Endothelial cell (in vitro differentiated cells): ENCODE measurements at regions not wholly inside any gene's neighbourhood (a gene's known extent, or its start where the extent isn't known, plus 50 kb on each side); places are given as distances from the start of the nearest gene placed in this dataset.

ENCODE experiments used
- DNase-seq: peaks from one replicate; pipeline ENCODE4 v3.0.0; 2021; ENCODE audit warnings: low spot score
- H3K27ac Mint-ChIP-seq: one replicate; pipeline ENCODE4 v1.8.0; 2021; ENCODE audit warnings: mixed read lengths, inconsistent platforms; ENCODE audit not compliant: unreplicated experiment
- H3K27me3 Mint-ChIP-seq: one replicate; pipeline ENCODE4 v1.8.0; 2021; ENCODE audit warnings: mild to moderate bottlenecking, moderate library complexity, mixed read lengths, inconsistent platforms; ENCODE audit not compliant: unreplicated experiment
- H3K36me3 Mint-ChIP-seq: one replicate; pipeline ENCODE4 v1.8.0; 2021; ENCODE audit warnings: mild to moderate bottlenecking, low read depth, mixed read lengths, inconsistent platforms; ENCODE audit not compliant: unreplicated experiment
- H3K4me1 Mint-ChIP-seq: one replicate; pipeline ENCODE4 v1.8.0; 2021; ENCODE audit warnings: mild to moderate bottlenecking, mixed read lengths, inconsistent platforms; ENCODE audit not compliant: unreplicated experiment
- H3K4me3 Mint-ChIP-seq: one replicate; pipeline ENCODE4 v1.8.0; 2021; ENCODE audit warnings: mild to moderate bottlenecking, mixed read lengths, inconsistent platforms; ENCODE audit not compliant: unreplicated experiment
- H3K9me3 Mint-ChIP-seq: one replicate; pipeline ENCODE4 v1.8.0; 2021; ENCODE audit warnings: mixed read lengths, inconsistent platforms; ENCODE audit not compliant: unreplicated experiment
- TF ChIP-seq, protein P1 (sequence below): fragments of 200-600 bp; sonication (generic); IDR thresholded peaks from one replicate; pipeline ENCODE4 v1.5.0; 2021; ENCODE audit warnings: antibody characterized with exemption; ENCODE audit not compliant: unreplicated experiment

DNA sequence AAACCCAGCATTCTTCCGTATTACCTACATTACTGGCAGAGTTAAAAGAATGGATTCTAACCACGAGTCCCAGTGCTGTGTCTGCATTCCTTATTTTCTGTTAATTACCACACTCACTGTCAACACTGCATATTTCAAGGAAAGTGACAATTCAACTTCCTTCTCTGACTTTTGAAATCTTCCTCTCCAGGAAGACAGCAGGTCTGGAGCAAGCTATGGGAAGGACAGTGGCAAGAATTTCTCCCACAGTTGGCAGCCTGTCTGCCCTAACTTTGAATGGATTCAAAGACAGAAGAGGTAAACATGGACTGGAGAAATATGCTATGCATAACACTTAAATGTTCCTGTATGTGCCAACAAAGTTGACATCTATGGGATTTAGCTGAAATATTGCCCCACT is 700.5 kb upstream of the CHAC2 start:
- H3K4me1 Mint-ChIP-seq, result peaks cover 18% of the 10 kb centered on the region
- no peak overlapping the region for H3K4me3 Mint-ChIP-seq
- H3K36me3 Mint-ChIP-seq, result no peaks in the 10 kb centered on the region
- TF ChIP-seq, protein P1, sequence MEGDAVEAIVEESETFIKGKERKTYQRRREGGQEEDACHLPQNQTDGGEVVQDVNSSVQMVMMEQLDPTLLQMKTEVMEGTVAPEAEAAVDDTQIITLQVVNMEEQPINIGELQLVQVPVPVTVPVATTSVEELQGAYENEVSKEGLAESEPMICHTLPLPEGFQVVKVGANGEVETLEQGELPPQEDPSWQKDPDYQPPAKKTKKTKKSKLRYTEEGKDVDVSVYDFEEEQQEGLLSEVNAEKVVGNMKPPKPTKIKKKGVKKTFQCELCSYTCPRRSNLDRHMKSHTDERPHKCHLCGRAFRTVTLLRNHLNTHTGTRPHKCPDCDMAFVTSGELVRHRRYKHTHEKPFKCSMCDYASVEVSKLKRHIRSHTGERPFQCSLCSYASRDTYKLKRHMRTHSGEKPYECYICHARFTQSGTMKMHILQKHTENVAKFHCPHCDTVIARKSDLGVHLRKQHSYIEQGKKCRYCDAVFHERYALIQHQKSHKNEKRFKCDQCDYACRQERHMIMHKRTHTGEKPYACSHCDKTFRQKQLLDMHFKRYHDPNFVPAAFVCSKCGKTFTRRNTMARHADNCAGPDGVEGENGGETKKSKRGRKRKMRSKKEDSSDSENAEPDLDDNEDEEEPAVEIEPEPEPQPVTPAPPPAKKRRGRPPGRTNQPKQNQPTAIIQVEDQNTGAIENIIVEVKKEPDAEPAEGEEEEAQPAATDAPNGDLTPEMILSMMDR, result no peak
- no peaks in the 10 kb centered on the region for H3K27me3 Mint-ChIP-seq
- peak overlapping the region; percentile 30 for H3K27ac Mint-ChIP-seq
- no peak for DNase-seq
- no peaks in the 10 kb centered on the region for H3K9me3 Mint-ChIP-seq

DNA sequence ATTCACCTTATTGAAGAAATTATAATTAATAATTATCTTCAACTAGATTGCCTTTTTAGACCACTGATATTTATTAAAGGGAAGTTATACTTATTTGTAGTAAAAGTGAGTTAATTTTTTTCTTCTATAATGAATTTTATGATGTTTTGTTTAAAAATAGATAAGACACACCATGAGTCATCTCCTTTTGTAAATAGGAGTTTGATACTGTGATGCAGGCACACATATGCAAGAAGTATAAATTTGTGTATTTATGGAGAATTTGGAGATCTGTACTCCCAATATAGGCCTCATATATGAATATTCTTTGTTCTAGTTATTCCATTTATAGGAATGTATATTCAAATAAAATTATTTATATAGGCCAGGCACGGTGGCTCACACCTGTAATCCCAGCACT is 703.5 kb upstream of the CHAC2 start:
- Mint-ChIP-seq H3K9me3 (no peaks in the 10 kb centered on the region), H3K36me3 (no peaks in the 10 kb centered on the region), H3K27ac (no peak overlapping the region), H3K4me1 (peaks cover 18% of the 10 kb centered on the region), H3K27me3 (no peaks in the 10 kb centered on the region), H3K4me3 (no peak overlapping the region)
- TF ChIP-seq, protein P1, result no peak
- no peak for DNase-seq

GRCh38 chr2:53058526-53058925 is 709.1 kb upstream of the CHAC2 start:
- H3K9me3 Mint-ChIP-seq, result no peaks in the 10 kb centered on the region
- TF ChIP-seq, protein P1, result no peak
- no peaks in the 10 kb centered on the region for H3K27me3 Mint-ChIP-seq
- no peak overlapping the region for H3K4me3 Mint-ChIP-seq
- peak overlapping the region; percentile 73 for H3K27ac Mint-ChIP-seq
- no peaks in the 10 kb centered on the region for H3K36me3 Mint-ChIP-seq
- H3K4me1 Mint-ChIP-seq, result peaks cover 12% of the 10 kb centered on the region
- DNase-seq, result peak; percentile 14

- TF ChIP-seq, protein P1, result no peak
- H3K4me3 Mint-ChIP-seq, result no peak overlapping the region
- H3K27ac Mint-ChIP-seq, result no peak overlapping the region
- H3K27me3 Mint-ChIP-seq, result no peaks in the 10 kb centered on the region
- no peaks in the 10 kb centered on the region for H3K9me3 Mint-ChIP-seq
- H3K36me3 Mint-ChIP-seq, result no peaks in the 10 kb centered on the region
- no peak for DNase-seq
- peaks cover 12% of the 10 kb centered on the region for H3K4me1 Mint-ChIP-seq
These were observed 713.7 kb upstream of the CHAC2 start for GRCh38 chr2:53053937-53054336.

DNA sequence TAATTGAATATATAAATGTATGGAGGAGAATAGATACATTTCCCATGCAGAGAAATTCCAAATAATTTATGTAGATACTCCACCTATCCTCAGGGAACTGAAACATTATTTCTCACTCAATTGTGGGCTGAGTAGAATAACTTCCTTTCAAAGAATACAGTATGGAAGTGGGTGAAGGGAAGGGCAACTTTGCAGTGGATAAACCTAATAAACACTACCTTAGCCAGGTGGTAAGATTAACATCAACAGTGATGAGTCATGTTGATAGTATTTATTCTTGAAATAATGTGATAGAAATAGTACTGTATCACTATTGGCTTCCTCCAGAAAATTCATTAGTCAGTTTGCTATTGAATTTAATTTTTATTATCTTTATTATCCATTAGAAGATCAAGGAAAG is 716.4 kb upstream of the CHAC2 start:
- TF ChIP-seq, protein P1, result no peak
- Mint-ChIP-seq H3K9me3 (no peaks in the 10 kb centered on the region), H3K27ac (no peak overlapping the region), H3K27me3 (no peaks in the 10 kb centered on the region), H3K4me1 (peaks cover 8% of the 10 kb centered on the region), H3K36me3 (no peaks in the 10 kb centered on the region), H3K4me3 (no peak overlapping the region)
- DNase-seq, result no peak
